K562 (cell line): ENCODE measurements at regions not wholly inside any gene's neighbourhood (a gene's known extent, or its start where the extent isn't known, plus 50 kb on each side); places are given as distances from the start of the nearest gene placed in this dataset.

Experiments used
- ATAC-seq: fragments of 200-7000 bp; cut with Tn5 transposase; 3 replicates; pipeline ENCODE4 v1.9.1; 2020; ENCODE audit warnings: moderate library complexity
- BruUV-seq: library from RNA; stranded (reverse); fragments of 400-500 nt; replicated peaks from 2 replicates; lab custom pipeline; 2021; lab: Mats Ljungman, UMichigan
- CTCF ChIA-PET: fragments of 300-600 bp; formaldehyde crosslinking; extraction: SDS; loops from one replicate; lab custom pipeline; 2021; ENCODE audit warnings: low intra/inter-chr PET ratio; lab: Yijun Ruan, JAX
- POLR2A ChIA-PET: fragments of 300-600, 350-650 bp; sonication (Branson Sonifier 250); formaldehyde crosslinking; extraction: SDS; loops from one replicate; lab custom pipeline; 2021; ENCODE audit warnings: antibody characterized with exemption, inconsistent platforms; lab: Yijun Ruan, JAX
- DNase-seq, 4 experiments: peaks; one replicate each; pipeline versions ENCODE4 v3.0.0 to v3.0.0-alpha.2; 2011 to 2018; ENCODE audit warnings: low spot score in 3 of 4, mixed read lengths in 3 of 4; ENCODE audit errors: extremely low read depth in 1 of 4
- FAIRE-seq: peaks from 2 replicates; lab custom pipeline; 2011; peaks lifted over from hg19 to GRCh38; lab: Jason Lieb, UNC
- H2AFZ ChIP-seq: 2 replicates; pipeline ENCODE4 v1.6.0; 2011; ENCODE audit warnings: low read depth, low read length, control low read depth, inconsistent platforms
- H3K27ac ChIP-seq: fragments of 200-600 bp; 3 replicates; pipeline ENCODE4 v1.8.0; 2011; ENCODE audit warnings: low read depth, mild to moderate bottlenecking, control low read depth, inconsistent platforms, low read length, moderate library complexity, mixed read lengths; ENCODE audit errors: extremely low read depth
- H3K27me3 ChIP-seq, 2 experiments: fragments of 300-600 bp in 1 of 2; 2 replicates in 1 of 2; 3 replicates in 1 of 2; pipeline versions ENCODE4 v1.6.0 to v1.8.0; 2011; ENCODE audit warnings: inconsistent platforms in 2 of 2, low read length in 2 of 2, mild to moderate bottlenecking in 1 of 2, mixed read lengths in 1 of 2, moderate library complexity in 1 of 2; ENCODE audit not compliant: control insufficient read depth in 2 of 2, insufficient read depth in 2 of 2
- H3K36me3 ChIP-seq: fragments of 300-600 bp; 3 replicates; pipeline ENCODE4 v1.8.0; 2011; ENCODE audit warnings: mild to moderate bottlenecking, low read length, inconsistent platforms; ENCODE audit not compliant: control insufficient read depth, insufficient read depth
- H3K4me1 ChIP-seq, 2 experiments: fragments of 200-600 bp in 1 of 2; replicated peaks in 1 of 2; 2 replicates in 1 of 2; 3 replicates in 1 of 2; pipeline versions ENCODE4 v1.5.1 to v1.8.0; 2011; ENCODE audit warnings: inconsistent platforms in 2 of 2, low read length in 2 of 2, mild to moderate bottlenecking in 1 of 2, mixed read lengths in 1 of 2, moderate library complexity in 1 of 2; ENCODE audit not compliant: control insufficient read depth in 2 of 2, insufficient read depth in 2 of 2
- H3K4me2 ChIP-seq: 2 replicates; pipeline ENCODE4 v1.6.1; 2011; ENCODE audit warnings: low read length, control low read depth, inconsistent platforms, mixed read lengths; ENCODE audit not compliant: insufficient read depth
- H3K4me3 ChIP-seq: fragments of 200-600 bp; sonication (generic), shearing (Covaris generic); 2 replicates; pipeline ENCODE4 v1.5.1; 2016; ENCODE audit warnings: control low read depth, inconsistent platforms
- H3K79me2 ChIP-seq: fragments of 200-600 bp; 3 replicates; pipeline ENCODE4 v1.8.0; 2011; ENCODE audit warnings: low read length, inconsistent platforms; ENCODE audit not compliant: control insufficient read depth, insufficient read depth
- H3K9ac ChIP-seq, 2 experiments: 2 replicates each; pipeline versions ENCODE4 v1.6.0 to v1.6.1; 2011; ENCODE audit warnings: low read depth in 2 of 2, low read length in 2 of 2, control low read depth in 1 of 2, inconsistent platforms in 1 of 2, mild to moderate bottlenecking in 1 of 2, mixed read lengths in 1 of 2; ENCODE audit not compliant: insufficient read depth in 1 of 2
- H3K9me1 ChIP-seq: one replicate; pipeline ENCODE4 v1.6.0; 2011; ENCODE audit warnings: inconsistent platforms, mild to moderate bottlenecking, low read length, moderate library complexity; ENCODE audit not compliant: control insufficient read depth, insufficient read depth
- H3K9me3 ChIP-seq: replicated peaks from 2 replicates; pipeline ENCODE4 v1.5.1; 2011; ENCODE audit warnings: low read depth, low read length, inconsistent platforms; ENCODE audit not compliant: control insufficient read depth, insufficient read depth
- H4K20me1 ChIP-seq: replicated peaks from 2 replicates; pipeline ENCODE4 v1.6.1; 2011; ENCODE audit warnings: low read length, inconsistent platforms, mixed read lengths; ENCODE audit not compliant: control insufficient read depth, insufficient read depth
- ETV5 ChIP-seq: sonication (generic); formaldehyde crosslinking; IDR thresholded peaks from 2 replicates; pipeline ENCODE4 v1.4.0; 2020; ENCODE audit warnings: low read depth, mild to moderate bottlenecking, missing genetic modification reagents
- FOXJ3 ChIP-seq: sonication (generic); formaldehyde crosslinking; IDR thresholded peaks from 2 replicates; pipeline ENCODE4 v1.4.0; 2020; ENCODE audit warnings: mild to moderate bottlenecking, missing genetic modification reagents
- SIX5 ChIP-seq, 2 experiments: IDR thresholded peaks; 2 replicates each; pipeline ENCODE4 v1.6.1; 2011; ENCODE audit warnings: low read length in 2 of 2, borderline replicate concordance in 1 of 2, low read depth in 1 of 2, mild to moderate bottlenecking in 1 of 2, moderate library complexity in 1 of 2; ENCODE audit not compliant: insufficient read depth in 1 of 2
- TRIM24 ChIP-seq, 2 experiments: fragments of 450-650 bp; IDR thresholded peaks; 2 replicates each; pipeline ENCODE4 v1.6.1; 2016
- ZNF133 ChIP-seq: fragments of 250-450 bp; sonication (Bioruptor Pico); IDR thresholded peaks from 2 replicates; pipeline ENCODE4 v1.4.0; 2020; ENCODE audit warnings: mild to moderate bottlenecking
- ZNF316 ChIP-seq: fragments of 450-650 bp; IDR thresholded peaks from 2 replicates; pipeline ENCODE4 v1.6.1; 2016
- ZNF778 ChIP-seq: fragments of 450-650 bp; formaldehyde crosslinking; IDR thresholded peaks from 2 replicates; pipeline ENCODE4 v1.4.0; 2020; ENCODE audit warnings: mild to moderate bottlenecking, moderate library complexity
- WGBS: fragments of 100-300 bp; shearing (Covaris generic); methylation state at CpG from one replicate; pipeline ENCODE4 v1.1.6; 2016; ENCODE audit warnings: low coverage, mixed read lengths; ENCODE audit not compliant: insufficient coverage; ENCODE audit errors: missing lambda C conversion rate; 5-methylcytosine and 5-hydroxymethylcytosine counted together
- in situ Hi-C: fragments of 300-500 bp; cut with MboI; formaldehyde crosslinking; loops from 4 replicates; pipeline ENCODE4 v1.15.0; 2018; ENCODE audit warnings: inconsistent platforms, mixed read lengths
- intact Hi-C: fragments of 100-400 bp; cut with micrococcal nuclease; formaldehyde crosslinking; loops from 2 replicates; pipeline ENCODE4 v1.14.2; 2022
- TF ChIP-seq, protein P1 (sequence below): sonication (generic); formaldehyde crosslinking; IDR thresholded peaks from 2 replicates; pipeline ENCODE4 v1.8.0; 2022; ENCODE audit warnings: missing genetic modification reagents, mild to moderate bottlenecking, borderline replicate concordance
- TF ChIP-seq, protein P2 (sequence below): fragments of 450-650 bp; formaldehyde crosslinking; IDR thresholded peaks from 2 replicates; pipeline ENCODE4 v1.4.0; 2022; ENCODE audit warnings: mild to moderate bottlenecking, moderate library complexity

DNA sequence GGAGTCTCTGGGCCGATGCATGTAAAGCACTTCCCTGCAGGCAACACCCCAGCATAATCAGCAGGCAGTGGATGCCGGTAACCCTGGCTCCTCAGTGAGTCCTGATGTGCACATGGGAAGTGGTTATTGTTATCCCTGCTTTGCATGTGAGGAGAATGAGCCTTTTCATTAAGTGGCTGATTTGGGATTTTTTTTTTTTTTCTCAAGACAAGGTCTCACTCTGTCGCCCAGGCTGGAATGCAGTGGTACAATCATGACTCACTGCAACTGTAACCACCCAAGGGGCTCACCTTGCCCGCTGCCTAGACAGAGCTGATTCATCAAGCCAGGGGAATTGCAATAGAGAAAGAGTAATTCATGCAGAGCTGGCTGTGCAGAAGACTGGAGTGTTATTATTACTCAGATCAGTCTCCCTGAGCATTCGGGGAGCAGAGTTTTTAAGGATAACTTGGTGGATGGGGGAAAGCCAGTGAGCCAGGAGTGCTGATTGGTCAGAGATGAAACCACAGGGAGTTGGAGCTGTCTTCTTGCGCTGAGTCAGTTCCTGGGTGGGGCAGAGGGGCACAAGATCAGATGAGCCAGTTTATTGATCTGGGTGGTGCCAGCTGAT lies 95.4 kb downstream of the SOCS6 start (continued):
- TF ChIP-seq, protein P1, sequence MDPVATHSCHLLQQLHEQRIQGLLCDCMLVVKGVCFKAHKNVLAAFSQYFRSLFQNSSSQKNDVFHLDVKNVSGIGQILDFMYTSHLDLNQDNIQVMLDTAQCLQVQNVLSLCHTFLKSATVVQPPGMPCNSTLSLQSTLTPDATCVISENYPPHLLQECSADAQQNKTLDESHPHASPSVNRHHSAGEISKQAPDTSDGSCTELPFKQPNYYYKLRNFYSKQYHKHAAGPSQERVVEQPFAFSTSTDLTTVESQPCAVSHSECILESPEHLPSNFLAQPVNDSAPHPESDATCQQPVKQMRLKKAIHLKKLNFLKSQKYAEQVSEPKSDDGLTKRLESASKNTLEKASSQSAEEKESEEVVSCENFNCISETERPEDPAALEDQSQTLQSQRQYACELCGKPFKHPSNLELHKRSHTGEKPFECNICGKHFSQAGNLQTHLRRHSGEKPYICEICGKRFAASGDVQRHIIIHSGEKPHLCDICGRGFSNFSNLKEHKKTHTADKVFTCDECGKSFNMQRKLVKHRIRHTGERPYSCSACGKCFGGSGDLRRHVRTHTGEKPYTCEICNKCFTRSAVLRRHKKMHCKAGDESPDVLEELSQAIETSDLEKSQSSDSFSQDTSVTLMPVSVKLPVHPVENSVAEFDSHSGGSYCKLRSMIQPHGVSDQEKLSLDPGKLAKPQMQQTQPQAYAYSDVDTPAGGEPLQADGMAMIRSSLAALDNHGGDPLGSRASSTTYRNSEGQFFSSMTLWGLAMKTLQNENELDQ (CRISPR knock-in tag), result no peak
- no peak for TF ChIP-seq FOXJ3 (CRISPR knock-in tag)
- no peak for TF ChIP-seq ETV5 (CRISPR knock-in tag)
- TF ChIP-seq ZNF778, result no peak
- TF ChIP-seq TRIM24 (IDR thresholded peaks at IDR 0.05), result no peak
- peak; percentile 24; the same call in 1 of the 2 replicates for TF ChIP-seq ZNF316

GRCh38 chr18:70382992-70383717 lies 94.3 kb downstream of the SOCS6 start:
- H3K4me1 ChIP-seq, result peaks cover 9% of the 10 kb centered on the region in 2 experiments; a peak in 4 of 5 replicates
- POLR2A ChIA-PET, result interaction anchor here (1.0 kb wide), 1 partner anchor 87 kb away, joined by 3 read pairs; no protein-coding TSS in a partner anchor
- TF ChIP-seq ZNF133 (no peak), SIX5 (IDR thresholded peaks at IDR 0.05; ENCODE audit: borderline replicate concordance in 1 of 2, insufficient read depth in 1 of 2, low read depth in 1 of 2, low read length in 2 of 2) (no peak)
- TF ChIP-seq, protein P2, sequence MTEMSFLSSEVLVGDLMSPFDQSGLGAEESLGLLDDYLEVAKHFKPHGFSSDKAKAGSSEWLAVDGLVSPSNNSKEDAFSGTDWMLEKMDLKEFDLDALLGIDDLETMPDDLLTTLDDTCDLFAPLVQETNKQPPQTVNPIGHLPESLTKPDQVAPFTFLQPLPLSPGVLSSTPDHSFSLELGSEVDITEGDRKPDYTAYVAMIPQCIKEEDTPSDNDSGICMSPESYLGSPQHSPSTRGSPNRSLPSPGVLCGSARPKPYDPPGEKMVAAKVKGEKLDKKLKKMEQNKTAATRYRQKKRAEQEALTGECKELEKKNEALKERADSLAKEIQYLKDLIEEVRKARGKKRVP (CRISPR knock-in tag), result no peak

More at GRCh38 chr18:70382992-70383717, 94.3 kb downstream of the SOCS6 start:
- Histone ChIP-seq H3K27ac (no peak overlapping the region), H3K27me3 (no peaks in the 10 kb centered on the region), H3K9me1 (no peaks in the 10 kb centered on the region), H3K36me3 (no peaks in the 10 kb centered on the region), H3K9me3 (no peaks in the 10 kb centered on the region), H3K4me2 (no peak overlapping the region), H4K20me1 (no peaks in the 10 kb centered on the region), H3K4me3 (no peak overlapping the region), H3K9ac (no peak overlapping the region), H2AFZ (no peak overlapping the region), H3K79me2 (no peaks in the 10 kb centered on the region)
- FAIRE-seq (no peak), DNase-seq (no peak), ATAC-seq (no peak)
- 85% methylated on average over 9 of the region's 14 CpGs for WGBS
- CTCF ChIA-PET, result no interaction called here
- intact Hi-C loops, result loop anchor here (5.0 kb wide), 1 partner anchor 44 kb away; no protein-coding TSS in a partner anchor
- no TSS peak for BruUV-seq
- in situ Hi-C loops, result no loop called here
